Ishikawa (cell line): ENCODE measurements at regions not wholly inside any gene's neighbourhood (a gene's known extent, or its start where the extent isn't known, plus 50 kb on each side); places are given as distances from the start of the nearest gene placed in this dataset.

ENCODE experiments used
- CEBPB ChIP-seq: IDR thresholded peaks from 2 replicates; pipeline ENCODE4 v1.6.1; 2012
- CREB1 ChIP-seq: IDR thresholded peaks from 2 replicates; pipeline ENCODE4 v1.6.1; 2012; ENCODE audit warnings: low read depth
- EGR1 ChIP-seq: IDR thresholded peaks from 2 replicates; pipeline ENCODE4 v1.6.1; 2012
- EP300 ChIP-seq: IDR thresholded peaks from 2 replicates; pipeline ENCODE4 v1.6.1; 2012; ENCODE audit warnings: borderline replicate concordance
- FOXM1 ChIP-seq: IDR thresholded peaks from 2 replicates; pipeline ENCODE4 v1.6.1; 2012; ENCODE audit warnings: low read depth, borderline replicate concordance
- NFIC ChIP-seq: IDR thresholded peaks from 2 replicates; pipeline ENCODE4 v1.6.1; 2012
- RAD21 ChIP-seq: IDR thresholded peaks from 2 replicates; pipeline ENCODE4 v1.6.1; 2012; ENCODE audit warnings: low read depth
- TAF1 ChIP-seq: IDR thresholded peaks from 2 replicates; pipeline ENCODE4 v1.6.1; 2012; ENCODE audit warnings: low read depth, mild to moderate bottlenecking
- TCF12 ChIP-seq: IDR thresholded peaks from 2 replicates; pipeline ENCODE4 v1.6.1; 2012; ENCODE audit warnings: low read depth
- TEAD4 ChIP-seq: IDR thresholded peaks from 2 replicates; pipeline ENCODE4 v1.6.1; 2012
- USF1 ChIP-seq: IDR thresholded peaks from 2 replicates; pipeline ENCODE4 v1.6.1; 2012
- YY1 ChIP-seq: IDR thresholded peaks from 2 replicates; pipeline ENCODE4 v1.6.1; 2012; ENCODE audit warnings: low read depth
- ZBTB7A ChIP-seq: IDR thresholded peaks from 2 replicates; pipeline ENCODE4 v1.6.1; 2012; ENCODE audit warnings: low read depth
- TF ChIP-seq, protein P1 (sequence below): IDR thresholded peaks from 2 replicates; pipeline ENCODE4 v1.6.1; 2012
- TF ChIP-seq, protein P2 (sequence below): IDR thresholded peaks from 2 replicates; pipeline ENCODE4 v1.6.1; 2012; ENCODE audit warnings: low read depth, mild to moderate bottlenecking

DNA sequence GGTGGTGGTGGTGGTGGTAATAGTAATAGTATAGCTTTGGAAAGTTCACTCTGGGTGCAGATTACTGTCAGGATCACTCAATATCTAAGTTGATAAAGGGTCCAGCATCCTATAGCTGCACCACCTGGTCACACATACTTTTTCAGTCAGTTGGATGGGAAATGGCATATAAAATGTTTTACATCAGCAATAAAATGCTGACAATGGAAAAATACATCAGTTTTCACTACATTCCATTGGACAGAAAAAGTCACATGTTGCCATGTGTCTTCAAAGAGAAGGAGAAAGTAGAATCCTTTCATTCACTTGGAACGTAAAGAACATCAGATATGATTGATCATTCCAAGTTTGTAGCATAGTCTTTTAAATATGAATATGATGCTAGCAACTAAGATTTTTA is 481.4 kb downstream of the SLITRK6 start:
- TF ChIP-seq TAF1 (no peak), CEBPB (no peak), CREB1 (no peak), ZBTB7A (no peak), YY1 (no peak), NFIC (no peak), EGR1 (no peak), EP300 (no peak), RAD21 (no peak), TCF12 (no peak), TEAD4 (no peak), USF1 (no peak)
- TF ChIP-seq, protein P1, sequence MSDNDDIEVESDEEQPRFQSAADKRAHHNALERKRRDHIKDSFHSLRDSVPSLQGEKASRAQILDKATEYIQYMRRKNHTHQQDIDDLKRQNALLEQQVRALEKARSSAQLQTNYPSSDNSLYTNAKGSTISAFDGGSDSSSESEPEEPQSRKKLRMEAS, result no peak
- TF ChIP-seq, protein P2, sequence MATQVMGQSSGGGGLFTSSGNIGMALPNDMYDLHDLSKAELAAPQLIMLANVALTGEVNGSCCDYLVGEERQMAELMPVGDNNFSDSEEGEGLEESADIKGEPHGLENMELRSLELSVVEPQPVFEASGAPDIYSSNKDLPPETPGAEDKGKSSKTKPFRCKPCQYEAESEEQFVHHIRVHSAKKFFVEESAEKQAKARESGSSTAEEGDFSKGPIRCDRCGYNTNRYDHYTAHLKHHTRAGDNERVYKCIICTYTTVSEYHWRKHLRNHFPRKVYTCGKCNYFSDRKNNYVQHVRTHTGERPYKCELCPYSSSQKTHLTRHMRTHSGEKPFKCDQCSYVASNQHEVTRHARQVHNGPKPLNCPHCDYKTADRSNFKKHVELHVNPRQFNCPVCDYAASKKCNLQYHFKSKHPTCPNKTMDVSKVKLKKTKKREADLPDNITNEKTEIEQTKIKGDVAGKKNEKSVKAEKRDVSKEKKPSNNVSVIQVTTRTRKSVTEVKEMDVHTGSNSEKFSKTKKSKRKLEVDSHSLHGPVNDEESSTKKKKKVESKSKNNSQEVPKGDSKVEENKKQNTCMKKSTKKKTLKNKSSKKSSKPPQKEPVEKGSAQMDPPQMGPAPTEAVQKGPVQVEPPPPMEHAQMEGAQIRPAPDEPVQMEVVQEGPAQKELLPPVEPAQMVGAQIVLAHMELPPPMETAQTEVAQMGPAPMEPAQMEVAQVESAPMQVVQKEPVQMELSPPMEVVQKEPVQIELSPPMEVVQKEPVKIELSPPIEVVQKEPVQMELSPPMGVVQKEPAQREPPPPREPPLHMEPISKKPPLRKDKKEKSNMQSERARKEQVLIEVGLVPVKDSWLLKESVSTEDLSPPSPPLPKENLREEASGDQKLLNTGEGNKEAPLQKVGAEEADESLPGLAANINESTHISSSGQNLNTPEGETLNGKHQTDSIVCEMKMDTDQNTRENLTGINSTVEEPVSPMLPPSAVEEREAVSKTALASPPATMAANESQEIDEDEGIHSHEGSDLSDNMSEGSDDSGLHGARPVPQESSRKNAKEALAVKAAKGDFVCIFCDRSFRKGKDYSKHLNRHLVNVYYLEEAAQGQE, result no peak

DNA sequence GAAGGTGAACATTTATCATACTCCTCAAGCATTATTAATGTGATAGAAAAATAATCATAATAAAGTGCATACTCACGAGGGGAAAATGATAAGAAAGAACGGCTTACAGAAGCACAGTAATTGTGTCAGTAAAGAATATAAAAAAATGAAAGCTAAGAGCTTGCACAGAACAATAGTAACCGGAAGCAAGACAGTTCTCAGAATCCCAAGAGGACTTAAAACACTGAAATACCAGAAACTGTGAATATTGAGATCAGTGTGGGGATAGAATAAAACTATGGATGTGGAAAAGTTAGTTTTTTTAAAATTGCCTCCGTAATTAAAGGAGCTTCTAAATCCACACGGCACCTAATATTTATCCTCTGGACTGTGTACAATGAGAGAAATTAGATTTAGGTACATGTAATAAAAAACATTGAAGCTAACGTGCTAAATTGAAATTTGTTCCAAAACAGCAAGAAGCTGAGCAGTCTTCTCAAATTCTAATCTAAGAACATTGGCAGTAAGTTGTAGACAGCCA is 482.7 kb downstream of the SLITRK6 start:
- no peak for TF ChIP-seq TCF12
- no peak for TF ChIP-seq USF1
- TF ChIP-seq, protein P1, result no peak

- TF ChIP-seq RAD21 (no peak), EGR1 (no peak), TEAD4 (no peak), NFIC (no peak), ZBTB7A (no peak), EP300 (no peak)
Observed at GRCh38 chr13:85314686-85315085, 484.5 kb downstream of the SLITRK6 start.

DNA sequence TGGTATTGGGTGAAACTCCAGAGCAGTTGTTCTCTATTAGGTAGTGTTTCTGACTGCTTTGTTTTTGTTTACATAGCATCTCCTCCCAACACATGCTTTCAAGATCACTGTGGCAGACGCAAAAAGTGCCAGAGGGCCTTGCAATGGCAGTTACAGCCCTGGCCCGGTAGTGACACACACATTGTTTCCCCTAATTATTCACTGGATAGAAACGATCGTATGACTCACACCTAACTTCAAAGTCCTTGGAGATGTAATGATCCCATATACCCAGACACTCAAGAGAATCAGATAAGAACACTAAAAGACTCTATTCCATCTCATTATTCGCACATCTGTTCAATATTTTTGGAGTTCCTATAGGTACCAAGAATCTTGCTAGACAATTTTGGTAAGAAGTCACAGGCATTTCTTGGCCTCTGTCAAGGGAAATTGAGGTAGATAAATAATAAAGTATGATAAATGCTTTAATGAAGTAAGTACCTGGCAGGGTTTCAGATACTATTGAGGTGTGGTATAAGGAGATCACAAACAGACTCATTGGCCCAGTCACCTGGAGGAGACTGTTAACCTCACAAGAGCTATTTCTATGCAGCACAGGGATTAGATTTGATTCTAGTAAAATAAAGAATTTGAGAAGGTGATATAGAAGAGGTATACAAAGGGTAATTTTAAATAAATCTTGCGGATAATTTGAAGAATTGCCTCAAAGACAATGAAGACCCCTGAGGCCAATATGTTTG is 485.3 kb downstream of the SLITRK6 start:
- TF ChIP-seq ZBTB7A (no peak), CEBPB (no peak), TCF12 (no peak), FOXM1 (no peak), RAD21 (no peak), TAF1 (no peak), TEAD4 (no peak), EGR1 (no peak), NFIC (no peak), CREB1 (no peak), USF1 (no peak), YY1 (no peak)
- TF ChIP-seq, protein P1, result no peak
- TF ChIP-seq, protein P2, result no peak

DNA sequence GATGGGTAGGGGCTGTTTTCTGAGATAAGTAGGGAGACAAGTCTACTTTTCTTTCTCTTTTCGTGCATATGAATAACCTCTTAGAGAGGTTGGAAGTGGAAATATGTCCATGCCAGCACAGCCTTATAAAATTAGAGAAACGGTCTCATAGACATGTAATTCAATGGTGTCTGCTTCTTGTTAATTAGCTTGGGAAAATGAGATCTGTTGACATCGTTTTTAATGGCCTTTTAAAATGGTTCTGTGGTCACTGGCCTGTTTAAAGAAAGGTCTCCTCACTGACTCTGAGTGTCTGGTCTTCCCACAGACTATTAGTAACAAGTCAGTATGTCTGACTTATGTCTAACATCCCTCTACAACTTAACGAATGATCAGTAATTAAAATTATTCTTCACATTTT is 487.1 kb downstream of the SLITRK6 start:
- TF ChIP-seq CEBPB (no peak), ZBTB7A (no peak), TAF1 (no peak), USF1 (no peak)
- TF ChIP-seq, protein P2, result no peak
